T47D (cell line): ENCODE measurements at regions not wholly inside any gene's neighbourhood (a gene's known extent, or its start where the extent isn't known, plus 50 kb on each side); places are given as distances from the start of the nearest gene placed in this dataset.

Experiments
- DNase-seq, 2 experiments: peaks; one replicate each; pipeline versions ENCODE4 v3.0.0 to v3.0.0-alpha.2; 2011 to 2012; ENCODE audit warnings: low read depth in 1 of 2, low spot score in 1 of 2
- JUND ChIP-seq: IDR thresholded peaks from 2 replicates; pipeline ENCODE4 v1.6.1; 2012; ENCODE audit warnings: low read depth
- in situ Hi-C: cut with HindIII; loops from 2 replicates; pipeline ENCODE4 v1.10.0; 2016; ENCODE audit warnings: low sequenced_read_pairs, low pct_unique_long_range_greater_than_20kb

- DNase-seq, result no peak
- in situ Hi-C loops, result no loop called here
Observed at GRCh38 chr3:82957696-82958095, 1196.3 kb upstream of the GBE1 start.

GRCh38 chr3:82957079-82957478 lies 1195.6 kb upstream of the GBE1 start:
- TF ChIP-seq JUND, result no peak
- in situ Hi-C loops, result no loop called here
- no peak for DNase-seq

More at GRCh38 chr3:82957696-82958095, 1196.3 kb upstream of the GBE1 start:
- no peak for TF ChIP-seq JUND

- TF ChIP-seq JUND, result no peak
- no peak for DNase-seq
- in situ Hi-C loops, result no loop called here
Observed at GRCh38 chr3:82954486-82954885, 1193.0 kb upstream of the GBE1 start.

GRCh38 chr3:82942041-82942440 lies 1180.6 kb upstream of the GBE1 start:
- in situ Hi-C loops, result no loop called here
- no peak for DNase-seq
- no peak for TF ChIP-seq JUND

GRCh38 chr3:82940124-82940523 lies 1178.7 kb upstream of the GBE1 start:
- no peak for DNase-seq
- in situ Hi-C loops, result no loop called here
- TF ChIP-seq JUND, result no peak

- TF ChIP-seq JUND, result no peak
- no peak for DNase-seq
- in situ Hi-C loops, result no loop called here
Observed at GRCh38 chr3:82939491-82940097, 1178.1 kb upstream of the GBE1 start.

- DNase-seq, result no peak
- in situ Hi-C loops, result no loop called here
- TF ChIP-seq JUND, result no peak
Observed at GRCh38 chr3:82938821-82939328, 1177.4 kb upstream of the GBE1 start.

GRCh38 chr3:82927309-82928253 lies 1166.1 kb upstream of the GBE1 start:
- no peak for TF ChIP-seq JUND
- DNase-seq, result no peak
- in situ Hi-C loops, result no loop called here

GRCh38 chr3:82891028-82891427 lies 1129.6 kb upstream of the GBE1 start:
- TF ChIP-seq JUND, result no peak
- in situ Hi-C loops, result no loop called here

GRCh38 chr3:82883072-82883471 lies 1121.6 kb upstream of the GBE1 start:
- no peak for TF ChIP-seq JUND
- DNase-seq, result no peak
- in situ Hi-C loops, result no loop called here

More at GRCh38 chr3:82891028-82891427, 1129.6 kb upstream of the GBE1 start:
- DNase-seq, result no peak

GRCh38 chr3:82875401-82875800 lies 1114.0 kb upstream of the GBE1 start:
- in situ Hi-C loops, result no loop called here
- no peak for DNase-seq
- TF ChIP-seq JUND, result no peak

- DNase-seq, result no peak
- in situ Hi-C loops, result no loop called here
- no peak for TF ChIP-seq JUND
Observed at GRCh38 chr3:82839871-82840270, 1078.4 kb upstream of the GBE1 start.

- DNase-seq, result no peak
- in situ Hi-C loops, result no loop called here
- no peak for TF ChIP-seq JUND
Observed at GRCh38 chr3:82834098-82834497, 1072.7 kb upstream of the GBE1 start.

- DNase-seq, result no peak
- TF ChIP-seq JUND, result no peak
- in situ Hi-C loops, result no loop called here
Observed at GRCh38 chr3:82824491-82824890, 1063.0 kb upstream of the GBE1 start.
